ENCODE measurements at regions not wholly inside any gene's neighbourhood (a gene's known extent, or its start where the extent isn't known, plus 50 kb on each side); places are given as distances from the start of the nearest gene placed in this dataset.

DNA sequence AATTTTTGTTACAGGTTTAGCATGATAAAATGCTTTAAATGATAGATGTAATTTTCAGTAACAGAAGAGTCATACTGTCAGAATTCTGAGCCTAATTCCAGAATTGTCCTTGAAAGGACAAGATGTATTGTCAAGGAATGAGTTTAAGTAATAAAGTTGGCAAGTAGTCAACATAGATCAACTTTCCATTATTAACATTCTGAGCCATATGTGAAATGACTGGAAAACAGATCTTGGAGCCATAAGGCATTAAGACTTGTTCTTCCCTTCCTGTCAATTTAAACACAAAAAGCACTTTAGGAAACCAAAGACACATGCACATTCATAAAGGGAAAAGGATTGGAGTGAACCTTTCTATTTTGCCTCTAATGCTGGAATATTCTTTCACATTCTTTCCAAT is 107.0 kb downstream of the ODF2L start:
- TF ChIP-seq POLR2A (IDR thresholded peaks at IDR 0.05) (no peak), CTCF (IDR thresholded peaks at IDR 0.05) (no peak)
